ENCODE measurements at regions not wholly inside any gene's neighbourhood (a gene's known extent, or its start where the extent isn't known, plus 50 kb on each side); places are given as distances from the start of the nearest gene placed in this dataset.

DNA sequence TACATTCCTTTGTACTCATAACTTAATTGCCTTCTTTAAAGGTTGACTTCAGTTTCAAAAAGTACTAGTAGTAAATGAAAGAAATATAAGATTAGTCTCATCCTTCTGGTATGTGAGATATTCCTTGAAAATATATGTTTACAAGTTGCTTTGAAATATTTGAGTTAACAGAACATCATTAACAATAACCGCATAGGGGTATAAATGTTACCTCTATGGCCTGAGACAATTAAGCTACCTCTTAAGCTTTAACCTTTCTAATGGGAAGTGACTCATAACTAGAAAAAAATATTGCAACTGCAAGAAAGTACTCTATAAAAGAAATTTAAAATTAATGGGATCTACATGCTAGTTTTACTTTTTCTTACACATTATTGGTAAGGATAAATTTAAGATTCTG, 399.0 kb downstream of the CDH10 start:
- TF ChIP-seq, protein P1, sequence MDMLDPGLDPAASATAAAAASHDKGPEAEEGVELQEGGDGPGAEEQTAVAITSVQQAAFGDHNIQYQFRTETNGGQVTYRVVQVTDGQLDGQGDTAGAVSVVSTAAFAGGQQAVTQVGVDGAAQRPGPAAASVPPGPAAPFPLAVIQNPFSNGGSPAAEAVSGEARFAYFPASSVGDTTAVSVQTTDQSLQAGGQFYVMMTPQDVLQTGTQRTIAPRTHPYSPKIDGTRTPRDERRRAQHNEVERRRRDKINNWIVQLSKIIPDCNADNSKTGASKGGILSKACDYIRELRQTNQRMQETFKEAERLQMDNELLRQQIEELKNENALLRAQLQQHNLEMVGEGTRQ (IDR thresholded peaks at IDR 0.05; ENCODE audit: borderline replicate concordance, low read depth, low read length), result no peak
- TF ChIP-seq CTCF (IDR thresholded peaks at IDR 0.05 in 2 of 3, conservative IDR thresholded peaks at IDR 0.05 in 1 of 3; ENCODE audit: control insufficient read depth in 2 of 3, extremely low read depth in 1 of 3, insufficient read depth in 1 of 3, low read depth in 3 of 3, low read length in 3 of 3), result no peak
- no peak for TF ChIP-seq MYB (IDR thresholded peaks at IDR 0.05; ENCODE audit: borderline replicate concordance, low read depth, low read length)
- TF ChIP-seq USF1 (IDR thresholded peaks at IDR 0.05; ENCODE audit: borderline replicate concordance, extremely low read length, insufficient read depth, low read depth, low read length), result no peak
- TF ChIP-seq HDAC2 (IDR thresholded peaks at IDR 0.05), result no peak
- TF ChIP-seq MTA3 (IDR thresholded peaks at IDR 0.05; ENCODE audit: borderline replicate concordance, low read length), result no peak
- TF ChIP-seq CREM (IDR thresholded peaks at IDR 0.05; ENCODE audit: low read depth), result no peak
- TF ChIP-seq, protein P2, sequence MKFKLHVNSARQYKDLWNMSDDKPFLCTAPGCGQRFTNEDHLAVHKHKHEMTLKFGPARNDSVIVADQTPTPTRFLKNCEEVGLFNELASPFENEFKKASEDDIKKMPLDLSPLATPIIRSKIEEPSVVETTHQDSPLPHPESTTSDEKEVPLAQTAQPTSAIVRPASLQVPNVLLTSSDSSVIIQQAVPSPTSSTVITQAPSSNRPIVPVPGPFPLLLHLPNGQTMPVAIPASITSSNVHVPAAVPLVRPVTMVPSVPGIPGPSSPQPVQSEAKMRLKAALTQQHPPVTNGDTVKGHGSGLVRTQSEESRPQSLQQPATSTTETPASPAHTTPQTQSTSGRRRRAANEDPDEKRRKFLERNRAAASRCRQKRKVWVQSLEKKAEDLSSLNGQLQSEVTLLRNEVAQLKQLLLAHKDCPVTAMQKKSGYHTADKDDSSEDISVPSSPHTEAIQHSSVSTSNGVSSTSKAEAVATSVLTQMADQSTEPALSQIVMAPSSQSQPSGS (IDR thresholded peaks at IDR 0.05; ENCODE audit: low read length), result no peak
- TF ChIP-seq EZH2 (IDR thresholded peaks at IDR 0.05; ENCODE audit: borderline replicate concordance, control insufficient read depth, low read depth, low read length), result no peak

All from GM12878 (cell line).